Prostate gland (tissue), 2 donors: ENCODE measurements at regions not wholly inside any gene's neighbourhood (a gene's known extent, or its start where the extent isn't known, plus 50 kb on each side); places are given as distances from the start of the nearest gene placed in this dataset.

Experiments
- CTCF ChIP-seq, 4 experiments: fragments of 200-600 bp in 2 of 4; fragments of 450-650 bp in 2 of 4; sonication (generic) in 2 of 4; IDR thresholded peaks; 1 replicate in 3 of 4; 2 replicates in 1 of 4; pipeline ENCODE4 v1.5.1; 2016 to 2019; ENCODE audit warnings: antibody characterized with exemption in 4 of 4, mild to moderate bottlenecking in 2 of 4, moderate library complexity in 2 of 4
- POLR2AphosphoS5 ChIP-seq: sonication (generic); formaldehyde crosslinking; IDR thresholded peaks from one replicate; pipeline ENCODE4 v1.6.1; 2017; ENCODE audit warnings: antibody characterized with exemption

GRCh38 chr10:124151466-124152095 is 58.2 kb upstream of the CHST15 start:
- TF ChIP-seq POLR2AphosphoS5: no peak
- no peak for TF ChIP-seq CTCF (IDR thresholded peaks at IDR 0.05)
